A549 (cell line): ENCODE measurements at regions not wholly inside any gene's neighbourhood (a gene's known extent, or its start where the extent isn't known, plus 50 kb on each side); places are given as distances from the start of the nearest gene placed in this dataset.

Source experiments
- ATAC-seq, 2 experiments: fragments of 200-7000 bp in 1 of 2; fragments of >200 bp in 1 of 2; cut with Nextera tagmentation in 1 of 2; cut with Tn5 transposase in 1 of 2; 3 replicates each; pipeline versions ENCODE4 v1.8.0 to v1.9.1; 2018 to 2020; ENCODE audit warnings: mild to moderate bottlenecking in 1 of 2, moderate library complexity in 1 of 2
- CTCF ChIA-PET: fragments of 300-600 bp; sonication (Branson Sonifier 250); formaldehyde crosslinking; extraction: SDS; loops from one replicate; lab custom pipeline; 2021; ENCODE audit warnings: antibody characterized with exemption, inconsistent platforms; lab: Yijun Ruan, JAX
- POLR2A ChIA-PET: fragments of 350-600 bp; formaldehyde crosslinking; extraction: SDS; loops from one replicate; lab custom pipeline; 2021; ENCODE audit warnings: antibody characterized with exemption, inconsistent platforms; lab: Yijun Ruan, JAX
- DNase-seq, 2 experiments: peaks; one replicate each; pipeline versions ENCODE4 v3.0.0 to v3.0.0-alpha.2; 2011 to 2016; ENCODE audit warnings: low read depth in 1 of 2, low spot score in 1 of 2
- FAIRE-seq: peaks from 2 replicates; lab custom pipeline; 2011; peaks lifted over from hg19 to GRCh38; lab: Jason Lieb, UNC
- H3K27ac ChIP-seq, 2 experiments: fragments of >200 bp; sonication (Bioruptor Twin); formaldehyde crosslinking; 3 replicates each; pipeline ENCODE4 v1.5.1; 2016 to 2017
- H3K4me1 ChIP-seq: fragments of >200 bp; sonication (Bioruptor Twin); formaldehyde crosslinking; 3 replicates; pipeline ENCODE4 v1.6.1; 2016
- H3K4me2 ChIP-seq: fragments of >200 bp; sonication (Bioruptor Twin); formaldehyde crosslinking; 3 replicates; pipeline ENCODE4 v1.6.1; 2016
- H3K4me3 ChIP-seq: fragments of >200 bp; sonication (Bioruptor Twin); formaldehyde crosslinking; 3 replicates; pipeline ENCODE4 v1.5.1; 2016
- H3K9me3 ChIP-seq: fragments of >200 bp; sonication (Bioruptor Twin); formaldehyde crosslinking; 3 replicates; pipeline ENCODE4 v1.6.1; 2016
- BHLHE40 ChIP-seq: IDR thresholded peaks from 2 replicates; pipeline ENCODE4 v1.6.1; 2012; ENCODE audit warnings: low read depth, low read length, inconsistent platforms
- CBX2 ChIP-seq: fragments of 200-600 bp; sonication (generic); IDR thresholded peaks from 2 replicates; pipeline ENCODE4 v1.6.1; 2016; ENCODE audit warnings: low read depth, mild to moderate bottlenecking, borderline replicate concordance
- CBX8 ChIP-seq: fragments of 200-600 bp; sonication (generic); IDR thresholded peaks from 2 replicates; pipeline ENCODE4 v1.6.1; 2016
- CHD4 ChIP-seq: fragments of 200-600 bp; sonication (generic); IDR thresholded peaks from 2 replicates; pipeline ENCODE4 v1.6.1; 2016; ENCODE audit warnings: antibody characterized with exemption, mild to moderate bottlenecking, borderline replicate concordance
- EHMT2 ChIP-seq: fragments of 200-600 bp; sonication (generic); IDR thresholded peaks from 2 replicates; pipeline ENCODE4 v1.6.1; 2016; ENCODE audit warnings: antibody characterized with exemption, low read depth, mild to moderate bottlenecking, moderate library complexity
- ELK1 ChIP-seq: fragments of 150-350 bp; IDR thresholded peaks from 2 replicates; pipeline ENCODE4 v1.6.1; 2014; ENCODE audit warnings: low read depth, mild to moderate bottlenecking, low read length
- ESRRA ChIP-seq: fragments of 150-350 bp; IDR thresholded peaks from 2 replicates; pipeline ENCODE4 v1.6.1; 2014; ENCODE audit warnings: mild to moderate bottlenecking, low read length, borderline replicate concordance
- FOSB ChIP-seq: fragments of 250-450 bp; sonication (Bioruptor Pico); IDR thresholded peaks from 2 replicates; pipeline ENCODE4 v1.5.0; 2020; ENCODE audit warnings: mild to moderate bottlenecking, moderate library complexity
- FOSL2 ChIP-seq, 2 experiments: fragments of 450-650 bp in 1 of 2; fragments of >200 bp in 1 of 2; sonication (Bioruptor Twin) in 1 of 2; formaldehyde crosslinking; IDR thresholded peaks; 2 replicates each; pipeline versions ENCODE4 v1.5.0 to v1.6.1; 2016 to 2020; ENCODE audit warnings: mild to moderate bottlenecking in 1 of 2, moderate library complexity in 1 of 2
- FOXS1 ChIP-seq: fragments of 250-450 bp; sonication (Bioruptor Pico); IDR thresholded peaks from 2 replicates; pipeline ENCODE4 v1.5.0; 2020; ENCODE audit warnings: mild to moderate bottlenecking, moderate library complexity
- HDAC2 ChIP-seq: fragments of 200-600 bp; sonication (generic); IDR thresholded peaks from 2 replicates; pipeline ENCODE4 v1.6.1; 2016
- HOXA7 ChIP-seq: fragments of 250-450 bp; sonication (Bioruptor Pico); IDR thresholded peaks from 2 replicates; pipeline ENCODE4 v1.5.0; 2020; ENCODE audit warnings: mild to moderate bottlenecking, moderate library complexity
- HOXB13 ChIP-seq: fragments of 250-450 bp; sonication (Bioruptor Pico); IDR thresholded peaks from 2 replicates; pipeline ENCODE4 v1.5.0; 2020; ENCODE audit warnings: low read depth, mild to moderate bottlenecking, moderate library complexity
- JUN ChIP-seq, 2 experiments: fragments of >200 bp; sonication (Bioruptor Twin); formaldehyde crosslinking; IDR thresholded peaks; 2 replicates in 1 of 2; 3 replicates in 1 of 2; pipeline ENCODE4 v1.6.1; 2016 to 2017
- KDM1A ChIP-seq: fragments of 200-600 bp; sonication (generic); IDR thresholded peaks from 2 replicates; pipeline ENCODE4 v1.6.1; 2016; ENCODE audit warnings: low read depth, mild to moderate bottlenecking
- KDM5A ChIP-seq: fragments of 200-600 bp; sonication (generic); IDR thresholded peaks from 2 replicates; pipeline ENCODE4 v1.6.1; 2016; ENCODE audit warnings: antibody characterized with exemption, mild to moderate bottlenecking
- NFE2L2 ChIP-seq: fragments of 150-350 bp; conservative IDR thresholded peaks from 2 replicates; pipeline ENCODE4 v1.6.1; 2014; ENCODE audit warnings: low read length
- NPAS2 ChIP-seq: fragments of 250-450 bp; sonication (Bioruptor Pico); IDR thresholded peaks from 2 replicates; pipeline ENCODE4 v1.8.0; 2022; ENCODE audit warnings: mild to moderate bottlenecking, moderate library complexity, borderline replicate concordance
- PHF8 ChIP-seq: fragments of 200-600 bp; sonication (generic); IDR thresholded peaks from 2 replicates; pipeline ENCODE4 v1.6.1; 2016; ENCODE audit warnings: low read depth, mild to moderate bottlenecking, antibody characterized with exemption, moderate library complexity, borderline replicate concordance
- POLR2A ChIP-seq: IDR thresholded peaks from 2 replicates; pipeline ENCODE4 v1.6.1; 2012; ENCODE audit warnings: mild to moderate bottlenecking, low read length
- POLR2AphosphoS2 ChIP-seq: conservative IDR thresholded peaks from 2 replicates; pipeline ENCODE4 v1.6.1; 2012; ENCODE audit warnings: low read length, improper control_type of control experiment, inconsistent platforms
- RAD21 ChIP-seq, 2 experiments: fragments of >200 bp in 1 of 2; sonication (Bioruptor Twin) in 1 of 2; formaldehyde crosslinking in 1 of 2; IDR thresholded peaks in 1 of 2; conservative IDR thresholded peaks in 1 of 2; 2 replicates in 1 of 2; 3 replicates in 1 of 2; pipeline ENCODE4 v1.6.1; 2012 to 2018; ENCODE audit warnings: inconsistent platforms in 1 of 2
- RCOR1 ChIP-seq: fragments of 150-350 bp; IDR thresholded peaks from 2 replicates; pipeline ENCODE4 v1.6.1; 2014; ENCODE audit warnings: antibody characterized with exemption, low read length, low read depth
- RNF2 ChIP-seq: fragments of 200-600 bp; sonication (generic); IDR thresholded peaks from 2 replicates; pipeline ENCODE4 v1.6.1; 2016; ENCODE audit warnings: low read depth, mild to moderate bottlenecking, antibody characterized with exemption, moderate library complexity, borderline replicate concordance
- SMC3 ChIP-seq: fragments of >200 bp; sonication (Bioruptor Twin); formaldehyde crosslinking; IDR thresholded peaks from 3 replicates; pipeline ENCODE4 v1.6.1; 2018; ENCODE audit warnings: inconsistent platforms
- SREBF2 ChIP-seq: fragments of 450-650 bp; IDR thresholded peaks from 2 replicates; pipeline ENCODE4 v1.6.1; 2014; ENCODE audit warnings: mild to moderate bottlenecking, moderate library complexity
- TFCP2L1 ChIP-seq: fragments of 250-450 bp; sonication (Bioruptor Pico); IDR thresholded peaks from 2 replicates; pipeline ENCODE4 v1.5.0; 2021; ENCODE audit warnings: mild to moderate bottlenecking
- TP53 ChIP-seq: fragments of 250-450 bp; sonication (Bioruptor Pico); IDR thresholded peaks from 2 replicates; pipeline ENCODE4 v1.5.0; 2021; ENCODE audit warnings: mild to moderate bottlenecking, moderate library complexity
- ZC3H11A ChIP-seq: fragments of 450-650 bp; IDR thresholded peaks from 2 replicates; pipeline ENCODE4 v1.6.1; 2014; ENCODE audit warnings: antibody characterized with exemption, mild to moderate bottlenecking
- ZFP36 ChIP-seq: fragments of 450-650 bp; IDR thresholded peaks from 2 replicates; pipeline ENCODE4 v1.6.1; 2014; ENCODE audit warnings: borderline replicate concordance; ENCODE audit not compliant: partially characterized antibody
- ZNF302 ChIP-seq: fragments of 250-450 bp; sonication (Bioruptor Pico); IDR thresholded peaks from 2 replicates; pipeline ENCODE4 v1.9.0; 2021; ENCODE audit warnings: inconsistent platforms, mild to moderate bottlenecking, moderate library complexity
- ZSCAN20 ChIP-seq: fragments of 250-450 bp; sonication (Bioruptor Pico); IDR thresholded peaks from 2 replicates; pipeline ENCODE4 v1.8.0; 2022; ENCODE audit warnings: mild to moderate bottlenecking, moderate library complexity
- WGBS: methylation state at CpG from one replicate; pipeline ENCODE4 v1.1.6; 2017; ENCODE audit errors: missing lambda C conversion rate; 5-methylcytosine and 5-hydroxymethylcytosine counted together
- TF ChIP-seq, protein P1 (sequence below): IDR thresholded peaks from 2 replicates; pipeline ENCODE4 v1.6.1; 2012

DNA sequence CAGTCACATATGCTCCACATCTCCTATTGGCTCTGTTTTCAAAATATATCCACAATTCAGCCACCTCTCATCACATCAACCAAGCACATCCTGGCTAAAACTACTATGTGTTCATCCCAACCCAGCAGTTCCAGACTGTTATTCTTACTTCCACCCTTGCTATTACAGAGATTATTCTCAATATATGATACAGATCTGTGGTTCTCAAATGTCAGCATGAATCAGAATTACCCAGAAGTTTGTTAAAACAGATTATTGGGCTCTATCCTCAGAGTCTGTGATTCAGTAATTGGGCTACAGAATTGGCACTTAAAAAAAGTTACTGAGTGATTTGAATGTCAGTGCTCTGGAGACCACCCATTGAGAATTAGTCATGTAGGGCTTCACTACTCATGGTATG, 78.8 kb upstream of the IZUMO3 start:
- ChIA-PET CTCF (no interaction called here), POLR2A (no interaction called here)
- no peak overlapping the region for H3K4me3 ChIP-seq
- H3K4me1 ChIP-seq, result no peaks in the 10 kb centered on the region
- no peaks in the 10 kb centered on the region for H3K9me3 ChIP-seq
- FAIRE-seq (no peak), DNase-seq (no peak), ATAC-seq (no peak)
- no peak overlapping the region for H3K27ac ChIP-seq
- no peak overlapping the region for H3K4me2 ChIP-seq
- TF ChIP-seq TFCP2L1 (CRISPR knock-in tag) (no peak), HOXA7 (no peak), POLR2A (no peak), ZNF302 (CRISPR knock-in tag) (no peak), TP53 (CRISPR knock-in tag) (no peak), CHD4 (no peak), POLR2AphosphoS2 (no peak), FOSL2 (IDR thresholded peaks at IDR 0.05) (no peak), FOSL2 (CRISPR knock-in tag; IDR thresholded peaks at IDR 0.05) (no peak), RCOR1 (no peak), ZC3H11A (no peak), KDM1A (no peak), HOXB13 (CRISPR knock-in tag) (no peak), CBX8 (no peak), KDM5A (no peak), RAD21 (conservative IDR thresholded peaks at IDR 0.05 in 1 of 2, IDR thresholded peaks at IDR 0.05 in 1 of 2) (no peak), HDAC2 (no peak), ESRRA (no peak), JUN (IDR thresholded peaks at IDR 0.05) (no peak), FOXS1 (CRISPR knock-in tag) (no peak)
- TF ChIP-seq, protein P1, sequence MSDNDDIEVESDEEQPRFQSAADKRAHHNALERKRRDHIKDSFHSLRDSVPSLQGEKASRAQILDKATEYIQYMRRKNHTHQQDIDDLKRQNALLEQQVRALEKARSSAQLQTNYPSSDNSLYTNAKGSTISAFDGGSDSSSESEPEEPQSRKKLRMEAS, result no peak

GRCh38 chr9:24620741-24621140, 75.0 kb upstream of the IZUMO3 start:
- TF ChIP-seq SMC3 (no peak), ZFP36 (no peak)
- ATAC-seq (no peak), DNase-seq (no peak), FAIRE-seq (no peak)
- ChIA-PET POLR2A (no interaction called here), CTCF (no interaction called here)
- Histone ChIP-seq H3K9me3 (no peaks in the 10 kb centered on the region), H3K4me3 (no peak overlapping the region), H3K27ac (no peak overlapping the region), H3K4me1 (no peaks in the 10 kb centered on the region), H3K4me2 (no peak overlapping the region)

DNA sequence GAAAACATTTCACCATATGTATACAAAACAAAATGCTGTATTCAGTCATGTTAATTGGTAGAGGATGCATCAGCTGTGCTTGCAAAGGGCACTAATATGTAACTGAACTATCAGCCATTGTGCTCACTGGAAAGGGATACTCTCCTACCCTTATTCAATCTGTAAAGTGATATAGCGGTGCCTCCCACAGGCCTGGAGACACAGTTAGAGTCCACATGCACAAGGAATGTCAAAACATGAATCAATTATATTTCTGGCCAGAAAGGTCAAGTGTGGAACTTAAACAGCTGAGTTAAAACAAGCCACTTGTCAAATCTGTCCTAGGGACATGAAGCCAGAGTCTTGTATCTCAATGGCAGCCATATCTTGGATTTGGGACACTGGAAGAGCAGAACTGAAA, 71.2 kb upstream of the IZUMO3 start:
- H3K27ac ChIP-seq, result no peak overlapping the region
- no peak for FAIRE-seq
- H3K4me3 ChIP-seq, result no peak overlapping the region
- no peak overlapping the region for H3K4me2 ChIP-seq
- no peak for ATAC-seq
- CTCF ChIA-PET, result no interaction called here
- H3K4me1 ChIP-seq, result no peaks in the 10 kb centered on the region
- no peak for DNase-seq
- TF ChIP-seq RCOR1 (no peak), CBX8 (no peak), RNF2 (no peak), TFCP2L1 (CRISPR knock-in tag) (no peak), NFE2L2 (no peak), ELK1 (no peak), TP53 (CRISPR knock-in tag) (no peak), BHLHE40 (no peak), KDM5A (no peak), EHMT2 (no peak), NPAS2 (CRISPR knock-in tag) (no peak), PHF8 (no peak), CBX2 (no peak), FOXS1 (CRISPR knock-in tag) (no peak), SMC3 (no peak), RAD21 (conservative IDR thresholded peaks at IDR 0.05 in 1 of 2, IDR thresholded peaks at IDR 0.05 in 1 of 2) (no peak), SREBF2 (no peak), ZSCAN20 (CRISPR knock-in tag) (no peak), ZC3H11A (no peak), FOSB (CRISPR knock-in tag) (no peak)
- 6% methylated on average over 1 of the region's 1 CpG for WGBS
- H3K9me3 ChIP-seq, result no peaks in the 10 kb centered on the region
- POLR2A ChIA-PET, result no interaction called here
